Cerebellar nuclear complex (tissue), 1 donor: ENCODE measurements at regions not wholly inside any gene's neighbourhood (a gene's known extent, or its start where the extent isn't known, plus 50 kb on each side); places are given as distances from the start of the nearest gene placed in this dataset.
"Not testable (repeated sequence)": the region's sequence is repeated elsewhere in the genome, so short reads cannot be mapped to it uniquely, and the experiment has no call there.

Experiments
- DNase-seq, 2 experiments: peaks; one replicate each; lab custom pipeline; 2025; lab: John Stamatoyannopoulos, UW

GRCh38 chr6:27742833-27743573 is 169.2 kb downstream of the OR2B2 start:
- DNase-seq, result no peak

GRCh38 chr6:27739902-27740301 is 172.3 kb downstream of the OR2B2 start:
- not testable (repeated sequence) for DNase-seq

- DNase-seq, result no peak
Measured at GRCh38 chr6:27736686-27737085, 175.5 kb downstream of the OR2B2 start.

DNA sequence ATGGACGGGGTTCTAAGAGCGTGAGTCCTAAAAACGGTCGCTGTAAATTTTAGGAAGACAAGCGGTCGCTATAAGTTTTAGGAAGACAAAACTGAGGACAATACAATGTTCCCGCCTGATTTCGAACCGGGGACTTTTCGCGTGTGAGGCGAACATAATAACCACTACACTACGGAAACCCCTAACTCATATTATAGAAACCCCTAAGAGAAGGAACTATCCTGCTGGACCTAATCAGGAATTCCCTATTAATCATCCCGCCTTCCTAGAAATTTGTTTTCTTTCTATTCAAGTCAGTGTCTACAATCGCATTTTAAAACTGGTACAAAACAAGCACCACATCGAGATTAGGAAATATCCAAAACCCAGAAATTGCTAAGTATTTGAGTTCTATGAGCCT is 183.8 kb downstream of the OR2B2 start:
- no peak for DNase-seq

DNA sequence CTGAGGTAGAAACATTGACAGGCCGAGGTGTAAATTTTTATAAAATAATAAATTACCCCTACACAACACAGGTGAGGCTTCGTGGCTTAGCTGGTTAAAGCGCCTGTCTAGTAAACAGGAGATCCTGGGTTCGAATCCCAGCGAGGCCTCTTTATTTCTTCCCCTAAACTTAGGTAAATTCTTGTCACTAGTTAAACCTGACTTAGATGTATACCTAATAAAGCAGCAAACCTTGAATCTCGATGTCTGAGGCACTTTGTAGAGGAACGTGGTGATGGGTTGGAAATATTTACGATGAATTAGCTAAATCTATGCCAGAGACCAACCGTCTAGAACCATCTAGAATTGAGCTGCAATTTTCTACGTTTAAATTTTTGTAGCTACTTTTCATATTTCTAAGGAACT is 185.6 kb downstream of the OR2B2 start:
- DNase-seq, result no peak

GRCh38 chr6:27720607-27721580 is 191.3 kb downstream of the OR2B2 start:
- no peak for DNase-seq

- not testable (repeated sequence) for DNase-seq
Measured at GRCh38 chr6:27719039-27719438, 193.2 kb downstream of the OR2B2 start.

DNA sequence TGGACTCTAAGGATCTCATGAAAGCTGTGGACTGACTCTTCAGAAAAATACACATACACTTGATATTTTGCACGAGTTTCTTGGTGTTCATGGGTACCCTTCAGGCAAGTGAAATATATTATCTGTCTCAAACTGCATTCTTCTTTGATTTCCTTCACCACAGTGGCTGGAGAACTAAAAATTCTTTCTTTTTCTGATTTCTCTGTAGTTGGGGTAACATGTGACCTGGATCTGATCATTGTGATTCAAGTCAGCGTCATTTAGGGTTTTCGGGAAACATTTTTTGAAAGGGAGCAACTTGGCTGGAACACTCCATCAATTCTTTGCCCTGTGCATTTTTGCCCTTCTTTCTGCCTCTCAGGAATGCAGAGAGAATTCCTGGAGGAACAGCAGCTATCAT is 205.8 kb downstream of the OR2B2 start:
- DNase-seq, result no peak

- no peak for DNase-seq
Measured at GRCh38 chr6:27700337-27700736, 211.9 kb downstream of the OR2B2 start.

DNA sequence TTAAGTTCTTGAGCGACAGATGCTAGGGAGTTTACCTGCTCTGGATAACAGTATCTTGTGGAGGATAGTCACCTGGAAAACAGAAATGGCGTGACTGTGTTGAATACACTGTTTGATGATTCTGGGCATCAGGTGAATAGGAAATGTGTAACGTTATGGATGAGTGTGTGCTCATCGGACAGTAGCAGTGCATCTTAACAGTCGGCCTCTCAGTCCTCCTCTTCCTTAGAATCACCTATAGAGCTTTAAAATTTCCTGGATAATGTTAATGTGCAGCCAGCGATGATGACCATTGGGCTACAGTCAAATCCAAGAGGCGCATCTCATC is 217.7 kb downstream of the OR2B2 start:
- no peak for DNase-seq

- DNase-seq, result peak in 1 of 2 experiments; percentile 40
Measured at GRCh38 chr6:27693766-27694546, 218.2 kb downstream of the OR2B2 start.

DNA sequence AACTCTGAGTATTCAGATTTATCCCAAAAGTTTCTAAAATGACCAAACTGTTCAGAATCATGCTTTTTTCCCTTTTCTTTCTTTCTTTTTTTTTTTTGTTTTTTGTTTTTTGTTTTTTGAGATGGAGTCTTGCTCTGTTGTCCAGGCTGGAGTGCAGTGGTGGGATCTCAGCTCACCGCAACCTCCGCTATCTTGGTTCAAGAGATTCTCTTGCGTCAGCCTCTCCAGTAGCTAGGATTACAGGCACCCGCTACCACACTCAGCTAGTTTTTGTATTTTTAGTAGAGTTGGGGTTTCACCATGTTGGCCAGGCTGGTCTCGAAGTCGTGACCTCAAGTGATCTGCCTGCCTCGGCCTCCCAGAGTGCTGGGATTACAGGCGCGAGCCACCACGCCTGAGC is 219.2 kb upstream of the ZNF184 start:
- DNase-seq, result not testable (repeated sequence)

DNA sequence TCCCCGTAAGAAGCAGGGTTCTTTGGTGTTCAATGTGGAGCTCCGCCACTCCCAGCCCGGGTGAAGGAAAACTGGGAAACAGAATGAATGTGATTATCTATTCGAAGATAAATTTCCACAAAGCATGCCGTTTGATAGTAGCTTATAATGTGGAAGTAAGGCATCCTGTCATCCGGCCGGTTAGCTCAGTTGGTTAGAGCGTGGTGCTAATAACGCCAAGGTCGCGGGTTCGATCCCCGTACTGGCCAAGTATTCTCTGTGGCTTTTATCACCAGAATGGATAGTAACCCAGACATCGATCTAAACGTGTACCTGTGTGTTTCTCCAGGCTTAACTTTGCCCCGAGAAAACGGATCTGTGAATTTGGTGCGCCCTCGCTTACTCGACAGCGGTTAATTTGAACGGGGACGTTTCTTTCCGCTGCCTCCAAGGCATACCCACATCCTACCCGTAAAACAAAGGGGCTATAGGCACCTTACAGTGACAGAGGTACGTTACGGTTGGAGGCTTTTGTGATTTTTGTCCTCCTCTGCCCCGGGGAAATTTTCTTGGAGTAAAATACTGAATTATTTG is 215.2 kb upstream of the ZNF184 start:
- peak in 1 of 2 experiments; percentile 62 for DNase-seq

GRCh38 chr6:27687154-27688013 is 214.5 kb upstream of the ZNF184 start:
- DNase-seq, result peak; percentile 30 to 71

DNA sequence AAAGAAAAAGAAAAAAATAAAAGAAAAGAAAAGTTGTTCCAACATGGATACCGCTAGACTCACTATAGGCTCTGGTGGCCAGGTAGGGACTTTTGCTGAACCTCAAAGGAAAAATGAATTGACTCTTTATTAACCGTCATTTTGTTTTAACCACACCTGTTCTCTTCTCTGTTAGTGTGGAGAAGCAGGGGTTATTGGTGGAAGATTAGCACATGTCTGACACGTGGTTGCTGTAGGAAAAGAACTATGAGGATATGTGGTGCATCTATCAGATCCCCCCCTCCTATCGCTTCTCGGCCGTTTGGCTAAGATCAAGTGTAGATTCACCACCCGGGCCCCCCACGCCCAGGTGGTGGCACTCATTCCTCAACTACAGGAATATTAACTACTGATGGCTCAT is 212.4 kb upstream of the ZNF184 start:
- DNase-seq, result no peak

DNA sequence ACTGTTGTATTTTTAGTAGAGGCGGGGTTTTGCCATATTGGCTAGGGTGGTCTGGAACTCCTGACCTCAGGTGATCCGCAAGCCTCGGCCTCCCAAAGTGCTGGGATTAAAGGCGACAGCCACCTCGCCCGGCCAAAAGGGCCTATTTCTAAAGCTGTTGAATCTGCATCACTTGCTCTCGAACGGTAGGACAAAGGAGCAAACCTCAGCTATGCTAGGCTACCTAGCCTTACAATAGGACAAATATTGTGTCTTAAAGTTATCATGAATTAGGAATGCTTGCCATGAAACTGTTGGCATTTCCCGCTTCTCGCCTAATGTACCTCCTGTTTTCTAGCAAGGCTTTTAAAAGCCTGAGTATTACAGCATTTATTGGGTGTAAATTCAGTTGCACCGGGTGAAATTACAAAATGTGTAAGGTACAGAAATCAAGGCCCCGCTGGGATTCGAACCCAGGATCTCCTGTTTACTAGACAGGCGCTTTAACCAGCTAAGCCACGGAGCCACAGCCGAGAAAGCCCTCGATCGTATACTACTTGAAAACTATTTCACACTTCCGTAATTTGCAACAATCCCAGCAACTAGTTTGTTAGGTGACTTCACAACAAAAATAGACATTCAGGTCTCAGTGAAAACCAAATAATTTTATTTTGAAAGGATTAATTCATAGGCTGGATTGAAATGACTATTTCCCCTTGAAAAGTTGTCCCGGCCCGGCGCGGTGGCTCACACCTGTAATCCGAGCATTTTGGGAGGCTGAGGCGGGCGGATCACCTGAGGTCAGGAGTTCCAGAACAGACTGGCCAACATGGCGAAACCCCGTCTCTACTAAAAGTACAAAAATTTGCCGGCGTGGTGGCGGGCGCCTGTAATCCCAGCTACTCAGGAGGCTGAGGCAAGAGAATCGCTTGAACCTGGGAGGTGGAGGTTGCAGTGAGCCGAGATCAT is 211.6 kb upstream of the ZNF184 start:
- no peak for DNase-seq

DNA sequence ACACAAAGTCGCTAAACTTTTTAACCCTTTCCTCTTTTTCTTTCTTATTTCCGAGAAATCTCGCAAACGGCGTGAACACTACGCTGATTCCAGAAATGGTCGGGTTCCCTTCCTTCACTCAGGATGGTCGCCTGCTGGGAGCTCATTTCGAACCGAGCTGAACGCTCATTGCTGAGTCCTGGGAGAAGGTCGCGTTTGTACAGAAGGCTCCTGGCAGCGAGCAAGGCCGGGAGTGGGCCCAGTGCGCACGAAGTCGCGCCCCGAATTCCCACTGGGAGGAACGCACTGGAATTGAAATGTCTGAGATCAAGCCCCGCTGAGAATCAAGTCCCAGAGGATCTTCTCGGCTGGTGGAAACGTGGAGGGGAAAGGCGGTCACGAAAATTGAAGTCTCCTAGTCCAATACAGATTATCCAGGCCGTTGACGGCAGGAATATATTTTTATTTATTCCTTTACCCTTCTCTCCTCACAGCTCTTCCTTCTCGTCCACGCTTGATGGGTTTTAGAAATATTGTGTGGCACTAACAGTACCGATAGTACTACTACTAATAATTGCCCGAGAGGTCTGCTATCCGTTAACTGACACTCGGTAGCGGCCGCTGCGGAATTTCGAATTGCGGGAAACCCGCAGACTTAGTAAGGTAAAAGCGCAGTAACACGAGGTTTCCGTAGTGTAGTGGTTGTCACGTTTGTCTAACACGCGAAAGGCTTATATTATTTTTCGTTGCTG is 207.2 kb upstream of the ZNF184 start:
- DNase-seq, result no peak

- no peak for DNase-seq
Measured at GRCh38 chr6:27679308-27679963, 206.5 kb upstream of the ZNF184 start.

DNA sequence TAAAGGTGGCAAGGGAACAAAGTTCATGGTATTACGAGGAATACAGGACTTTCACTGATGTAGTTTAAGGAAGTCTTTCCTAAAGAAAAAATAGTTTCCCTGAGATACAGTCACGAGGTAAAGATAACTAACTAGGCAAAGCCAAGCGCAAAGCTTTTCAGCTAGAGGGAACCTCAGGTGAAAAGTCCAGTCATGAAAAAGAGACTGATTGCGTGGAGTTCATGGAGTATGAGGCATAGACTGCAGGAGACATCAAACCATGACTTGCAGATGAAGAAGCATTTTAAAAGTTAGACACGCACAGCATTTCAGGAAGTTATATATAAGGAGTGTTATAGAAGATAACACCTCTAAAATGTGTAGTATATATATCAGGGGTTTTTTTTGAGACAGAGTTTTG is 205.6 kb upstream of the ZNF184 start:
- DNase-seq, result no peak
